H1 (cell line): ENCODE measurements at regions not wholly inside any gene's neighbourhood (a gene's known extent, or its start where the extent isn't known, plus 50 kb on each side); places are given as distances from the start of the nearest gene placed in this dataset.

Experiments
- BCL11A ChIP-seq, 2 experiments: IDR thresholded peaks; one replicate each; pipeline ENCODE4 v1.6.1; 2011; ENCODE audit warnings: low read depth in 2 of 2, low read length in 2 of 2, mild to moderate bottlenecking in 2 of 2
- CEBPB ChIP-seq: IDR thresholded peaks from 2 replicates; pipeline ENCODE4 v1.6.1; 2012; ENCODE audit warnings: low read depth, low read length
- JUND ChIP-seq: IDR thresholded peaks from 2 replicates; pipeline ENCODE4 v1.6.1; 2011; ENCODE audit warnings: mild to moderate bottlenecking, improper control_type of control experiment, low read length
- NANOG ChIP-seq: IDR thresholded peaks from 2 replicates; pipeline ENCODE4 v1.6.1; 2011; ENCODE audit warnings: low read length, low read depth, mild to moderate bottlenecking, inconsistent platforms; ENCODE audit not compliant: insufficient read depth, poor library complexity, severe bottlenecking
- TF ChIP-seq, protein P1 (sequence below): IDR thresholded peaks from 2 replicates; pipeline ENCODE4 v1.6.1; 2011; ENCODE audit warnings: low read depth, mild to moderate bottlenecking, low read length; ENCODE audit not compliant: insufficient read depth
- TF ChIP-seq, protein P2 (sequence below): IDR thresholded peaks from 2 replicates; pipeline ENCODE4 v1.6.1; 2011; ENCODE audit warnings: low read length, improper control_type of control experiment

DNA sequence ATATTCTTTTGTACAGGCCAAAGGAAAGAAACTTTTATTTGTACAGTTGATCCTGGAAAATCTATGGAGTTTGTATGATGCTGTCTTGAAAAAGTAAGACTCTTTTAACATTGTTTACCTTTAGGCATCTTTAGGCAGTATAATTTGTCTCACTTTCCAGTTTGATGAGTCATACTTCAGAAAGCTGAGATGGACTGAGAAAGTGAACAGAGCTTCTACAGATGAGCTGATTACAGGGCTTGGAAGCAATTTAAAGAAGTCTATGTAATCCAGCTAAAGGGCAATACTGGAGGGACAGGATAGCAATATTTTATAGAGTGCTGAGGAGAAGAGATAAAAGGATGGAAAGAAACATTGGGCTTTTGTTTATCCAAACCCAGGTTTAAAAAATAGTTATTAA lies 123.5 kb upstream of the GOLGA6L4 start (continued):
- no peak for TF ChIP-seq BCL11A (IDR thresholded peaks at IDR 0.05; ENCODE audit: low read depth in 2 of 2, low read length in 2 of 2)
- no peak for TF ChIP-seq JUND
- no peak for TF ChIP-seq NANOG
- TF ChIP-seq, protein P1, sequence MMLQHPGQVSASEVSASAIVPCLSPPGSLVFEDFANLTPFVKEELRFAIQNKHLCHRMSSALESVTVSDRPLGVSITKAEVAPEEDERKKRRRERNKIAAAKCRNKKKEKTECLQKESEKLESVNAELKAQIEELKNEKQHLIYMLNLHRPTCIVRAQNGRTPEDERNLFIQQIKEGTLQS = no peak
- TF ChIP-seq, protein P2, sequence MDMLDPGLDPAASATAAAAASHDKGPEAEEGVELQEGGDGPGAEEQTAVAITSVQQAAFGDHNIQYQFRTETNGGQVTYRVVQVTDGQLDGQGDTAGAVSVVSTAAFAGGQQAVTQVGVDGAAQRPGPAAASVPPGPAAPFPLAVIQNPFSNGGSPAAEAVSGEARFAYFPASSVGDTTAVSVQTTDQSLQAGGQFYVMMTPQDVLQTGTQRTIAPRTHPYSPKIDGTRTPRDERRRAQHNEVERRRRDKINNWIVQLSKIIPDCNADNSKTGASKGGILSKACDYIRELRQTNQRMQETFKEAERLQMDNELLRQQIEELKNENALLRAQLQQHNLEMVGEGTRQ = no peak
- TF ChIP-seq CEBPB = no peak
